Hematopoietic multipotent progenitor cell treated with erythropoietin and hydrocortisone succinate and interleukin-3 and kit ligand, for 17 days (in vitro differentiated cells): ENCODE measurements at regions not wholly inside any gene's neighbourhood (a gene's known extent, or its start where the extent isn't known, plus 50 kb on each side); places are given as distances from the start of the nearest gene placed in this dataset.
"Not testable (repeated sequence)": the region's sequence is repeated elsewhere in the genome, so short reads cannot be mapped to it uniquely, and the experiment has no call there.

Experiments
- DNase-seq: peaks from one replicate; pipeline ENCODE4 v3.0.0-alpha.2; 2015; ENCODE audit warnings: low spot score

DNA sequence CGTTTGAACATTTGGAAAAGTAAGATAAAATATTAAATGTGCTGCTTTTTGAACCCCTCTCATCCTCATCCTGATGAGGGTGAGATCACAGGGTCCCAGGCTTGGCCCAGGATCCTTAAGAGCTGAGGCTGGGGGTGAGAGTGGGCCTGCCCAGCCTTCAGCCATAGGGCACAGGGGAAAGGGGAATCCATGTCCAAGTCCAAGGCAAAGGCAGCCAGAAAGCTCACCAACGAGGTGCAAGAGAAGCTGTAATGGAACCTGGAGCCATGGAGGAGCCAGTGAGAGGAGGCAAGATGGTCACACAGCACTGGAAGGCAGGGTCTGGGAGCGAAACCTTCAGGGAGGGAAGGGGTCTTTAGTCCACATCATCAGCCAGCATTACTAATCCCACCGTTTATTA is 191.9 kb downstream of the RRAGC start:
- no peak for DNase-seq

- no peak for DNase-seq
Observed at GRCh38 chr1:38662126-38662525, 197.4 kb downstream of the RRAGC start.

DNA sequence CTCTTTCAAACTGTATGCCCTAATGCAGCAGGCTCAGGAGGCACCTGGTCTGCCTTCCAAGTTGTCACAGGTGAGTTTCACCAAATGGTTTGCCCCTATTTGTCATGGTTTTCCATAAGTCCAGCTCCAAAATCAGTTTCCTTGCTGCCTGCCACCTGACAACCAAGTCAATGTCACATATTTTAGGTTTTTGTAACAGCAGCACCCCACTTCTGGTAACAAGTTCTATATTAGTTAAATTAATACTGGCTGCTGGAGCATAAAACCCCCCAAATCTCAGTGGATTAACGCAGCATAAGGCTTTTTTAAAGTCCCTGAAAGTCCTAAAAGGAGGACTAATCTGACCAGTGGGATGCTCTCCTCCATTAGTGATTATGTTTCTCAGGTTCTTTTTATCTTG is 200.7 kb downstream of the RRAGC start:
- DNase-seq: no peak

DNA sequence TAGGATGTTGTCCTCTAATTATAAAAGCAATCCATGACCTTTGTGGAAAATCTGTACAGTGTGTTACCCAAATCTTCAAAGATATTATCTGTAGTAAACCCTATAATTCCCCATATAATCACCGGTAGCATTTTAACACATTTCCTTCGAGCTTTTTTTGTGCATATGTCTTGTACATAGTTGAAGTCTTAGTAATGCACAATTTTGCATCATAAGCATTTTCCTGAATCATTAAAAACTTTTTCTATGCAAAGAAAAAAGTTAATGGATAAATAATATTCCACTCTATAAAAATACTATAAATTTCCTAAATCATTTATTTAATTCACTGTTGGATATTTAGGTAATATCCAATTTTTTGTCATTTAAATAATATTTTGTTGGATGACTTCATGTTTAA is 201.7 kb downstream of the RRAGC start:
- no peak for DNase-seq

DNA sequence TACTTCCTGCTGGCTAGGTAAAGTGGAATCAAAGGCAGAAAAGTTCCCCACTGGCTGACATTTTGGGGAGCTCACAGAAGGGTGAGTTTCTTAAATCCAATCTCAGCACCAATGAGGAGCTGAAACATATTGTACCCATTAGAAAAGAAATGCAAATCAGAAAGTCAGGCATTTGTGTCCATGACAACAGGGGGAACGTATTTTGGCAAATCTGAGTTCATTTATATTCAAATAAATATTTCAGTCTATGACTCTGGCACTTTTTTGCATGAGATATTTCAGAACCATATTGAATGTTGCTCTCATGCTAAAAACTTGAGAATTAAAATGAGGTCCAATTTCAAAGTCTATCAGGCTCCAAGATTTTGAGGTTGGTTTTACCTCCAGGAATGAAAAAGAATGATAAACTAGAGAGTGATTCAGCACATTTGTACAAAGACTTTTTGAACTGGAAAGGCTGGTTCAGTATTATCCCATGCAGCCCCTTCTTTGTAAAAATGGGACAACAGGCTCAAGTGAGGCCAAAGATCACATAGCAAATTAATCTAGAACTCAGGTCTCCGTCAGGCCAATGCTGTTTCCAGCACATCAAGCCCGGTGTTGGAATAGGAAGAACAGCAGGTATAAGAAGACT is 202.2 kb downstream of the RRAGC start:
- no peak for DNase-seq

DNA sequence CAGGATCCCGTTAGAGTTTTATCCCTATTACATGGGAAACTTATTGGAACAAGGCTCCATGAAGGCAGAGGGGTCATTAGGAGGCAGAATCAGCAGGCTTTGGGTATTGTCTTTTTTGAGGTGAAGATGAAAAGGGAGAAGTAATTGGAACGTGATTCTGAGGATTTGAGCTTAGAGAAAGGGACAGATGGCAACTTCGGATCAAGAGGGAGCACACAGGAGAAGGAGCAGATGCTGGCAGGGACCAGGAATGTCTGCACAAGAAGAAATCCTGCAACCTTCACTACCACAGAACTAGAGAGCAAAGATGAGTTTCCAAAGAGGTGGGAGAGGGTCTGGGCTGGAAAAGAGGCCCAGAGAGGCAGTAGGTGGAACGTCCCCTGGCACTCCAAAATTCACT is 202.8 kb downstream of the RRAGC start:
- no peak for DNase-seq

DNA sequence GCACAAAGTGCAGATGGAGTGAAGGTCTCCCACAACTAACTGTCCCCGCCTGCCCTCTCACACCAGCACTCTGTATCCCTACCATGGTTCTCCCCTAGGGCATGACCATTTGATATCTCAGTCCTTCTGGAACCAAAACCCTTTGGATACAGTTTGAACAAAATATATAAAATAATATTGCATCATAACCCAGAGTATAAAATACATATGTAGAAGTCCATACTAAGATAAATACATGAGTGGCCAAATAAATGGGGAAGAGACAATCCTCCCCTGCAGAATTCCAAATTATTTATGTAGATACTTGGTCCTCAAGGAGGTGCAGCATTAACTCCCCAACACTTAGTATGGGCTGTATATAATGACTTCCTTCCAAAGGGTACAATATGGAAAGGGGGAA is 207.4 kb downstream of the RRAGC start:
- no peak for DNase-seq

DNA sequence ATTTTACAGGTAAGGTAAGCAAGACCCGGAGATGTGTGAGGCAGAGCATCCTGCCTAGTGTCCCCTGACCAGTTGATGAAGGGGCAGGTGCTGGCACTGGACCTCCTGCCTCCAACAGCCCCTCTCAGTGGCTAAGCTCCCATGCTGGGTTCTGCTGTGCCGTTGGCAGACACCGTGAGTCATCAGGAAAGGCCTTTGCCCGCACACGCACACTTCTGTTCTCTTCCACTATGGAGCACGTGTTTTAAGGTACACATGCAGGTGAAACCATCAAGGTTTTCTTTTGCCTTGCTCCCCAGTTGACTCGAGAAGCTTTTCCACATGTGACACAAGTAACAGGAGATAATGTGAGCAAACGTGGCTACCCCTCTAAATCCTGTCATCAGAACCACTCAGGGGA is 207.9 kb downstream of the RRAGC start:
- no peak for DNase-seq

- no peak for DNase-seq
Observed at GRCh38 chr1:38648417-38648816, 211.2 kb downstream of the RRAGC start.

DNA sequence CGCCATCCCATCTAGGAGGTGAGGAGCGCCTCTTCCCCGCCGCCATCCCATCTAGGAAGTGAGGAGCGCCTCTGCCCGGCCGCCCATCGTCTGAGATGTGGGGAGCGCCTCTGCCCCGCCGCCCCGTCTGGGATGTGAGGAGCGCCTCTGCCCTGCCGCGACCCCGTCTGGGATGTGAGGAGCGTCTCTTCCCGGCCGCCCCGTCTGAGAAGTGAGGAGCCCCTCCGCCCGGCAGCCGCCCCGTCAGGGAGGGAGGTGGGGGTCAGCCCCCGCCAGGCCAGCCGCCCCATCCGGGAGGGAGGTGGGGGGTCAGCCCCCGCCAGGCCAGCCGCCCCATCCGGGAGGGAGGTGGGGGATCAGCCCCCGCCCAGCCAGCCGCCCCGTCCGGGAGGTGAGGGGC is 212.2 kb downstream of the RRAGC start:
- not testable (repeated sequence) for DNase-seq

DNA sequence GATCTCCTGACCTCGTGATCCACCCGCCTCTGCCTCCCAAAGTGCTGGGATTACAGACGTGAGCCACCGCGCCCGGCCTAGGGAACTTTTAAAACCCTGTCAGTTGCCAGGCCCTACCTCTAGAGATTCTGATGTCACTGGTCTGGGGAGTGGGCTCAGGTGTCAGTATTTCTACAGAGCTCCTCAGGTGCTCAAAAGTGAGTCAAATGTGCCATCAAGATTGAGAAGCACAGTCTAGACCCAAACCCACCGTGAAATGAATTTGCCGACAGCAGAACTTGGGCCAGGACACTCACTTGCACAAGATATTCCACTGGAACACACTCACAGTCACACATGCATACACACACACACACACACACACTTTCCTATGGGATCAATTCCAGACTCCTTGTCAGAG is 215.5 kb downstream of the RRAGC start:
- no peak for DNase-seq

GRCh38 chr1:38641661-38642060 is 217.9 kb downstream of the RRAGC start:
- DNase-seq: no peak

- DNase-seq: no peak
Observed at GRCh38 chr1:38640371-38640770, 219.2 kb downstream of the RRAGC start.

DNA sequence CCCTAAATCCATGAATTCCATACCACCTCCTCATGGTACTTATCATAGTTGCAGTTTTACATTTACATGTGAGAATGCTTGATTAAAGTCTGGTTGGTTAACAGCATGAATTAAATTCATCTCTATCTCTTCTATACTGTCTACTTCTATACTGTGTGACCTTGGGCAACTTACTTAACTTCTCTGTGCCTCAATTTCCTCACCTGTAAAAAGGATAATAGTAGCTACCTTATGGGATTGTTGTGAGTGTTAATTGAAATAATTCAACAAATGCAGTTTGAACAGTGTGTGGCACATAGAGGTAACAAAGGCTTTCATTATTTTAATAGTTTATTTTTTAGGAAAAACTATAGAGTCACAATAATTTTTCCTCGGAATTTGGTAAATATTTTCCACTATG is 231.3 kb downstream of the RRAGC start:
- no peak for DNase-seq

DNA sequence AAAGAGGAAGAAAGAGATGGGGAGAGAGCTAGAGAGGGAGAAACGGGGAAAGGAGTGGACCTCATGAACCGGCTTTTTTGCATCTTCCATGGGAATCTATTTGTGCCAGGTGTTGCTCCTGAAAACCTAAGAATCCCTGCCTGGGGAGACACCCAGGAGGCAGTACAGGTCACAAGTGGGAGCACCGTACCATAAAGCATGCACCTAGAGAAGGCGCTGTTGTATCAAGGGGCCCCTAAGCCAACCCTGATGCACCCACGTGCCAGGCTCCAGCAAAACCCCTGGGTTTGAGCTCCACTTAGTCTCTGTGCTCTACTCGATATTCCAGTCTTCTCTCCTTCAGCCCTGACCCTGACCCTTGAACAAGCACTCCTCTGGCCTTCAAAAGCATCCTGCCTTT is 233.6 kb downstream of the RRAGC start:
- DNase-seq: no peak

DNA sequence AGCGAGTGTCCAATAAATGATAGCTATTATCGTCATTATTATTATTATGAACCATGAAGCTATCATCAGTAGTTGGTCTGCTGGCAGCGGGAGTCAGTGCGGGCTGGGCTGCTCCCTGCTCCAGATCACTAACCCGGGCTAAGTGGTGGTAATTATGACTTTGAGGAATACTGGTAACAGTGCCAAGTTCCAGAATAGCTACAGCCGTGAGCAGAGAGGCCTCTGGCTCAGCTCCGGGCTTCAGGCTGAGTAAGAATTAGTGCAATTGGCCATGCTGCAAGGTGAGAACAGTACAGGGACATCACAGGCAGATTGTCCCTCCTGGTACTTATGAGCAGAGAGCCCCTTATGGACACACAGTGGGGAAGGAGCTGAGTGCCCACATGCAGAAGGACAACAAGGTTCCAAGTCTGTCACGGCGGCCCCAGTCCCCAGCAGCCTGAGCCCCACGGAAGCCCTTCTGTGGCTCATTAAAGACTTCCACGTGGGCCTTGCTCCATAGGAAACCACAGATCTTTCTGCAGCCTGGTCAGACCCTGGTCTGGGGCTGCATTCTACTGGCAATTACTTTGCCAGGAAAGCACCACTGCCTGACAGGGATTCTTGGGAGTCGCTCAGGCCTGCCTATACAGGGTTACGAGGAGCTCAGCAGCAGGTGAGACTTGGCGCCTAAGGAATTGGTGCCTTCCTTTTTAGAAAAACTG is 235.1 kb downstream of the RRAGC start:
- no peak for DNase-seq

DNA sequence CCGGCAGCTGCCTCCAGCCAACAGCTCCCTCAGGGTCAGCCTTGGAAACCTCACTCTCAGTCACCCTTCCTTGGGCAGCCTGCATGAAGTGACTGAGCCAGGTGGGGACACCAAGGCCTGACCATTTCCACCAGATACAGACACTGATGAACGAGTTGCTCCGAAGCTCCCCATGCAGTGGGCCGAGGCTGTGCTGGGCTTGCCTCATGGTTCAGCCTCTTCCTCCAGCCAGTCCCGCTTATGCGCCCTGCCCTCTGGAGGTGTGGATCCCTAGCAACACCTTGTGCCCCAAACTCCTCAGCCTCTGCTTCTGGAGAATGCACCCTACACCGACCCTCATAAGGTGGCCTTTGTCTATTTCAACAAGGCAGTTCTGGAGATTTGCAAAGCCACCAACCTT is 236.0 kb downstream of the RRAGC start:
- no peak for DNase-seq

DNA sequence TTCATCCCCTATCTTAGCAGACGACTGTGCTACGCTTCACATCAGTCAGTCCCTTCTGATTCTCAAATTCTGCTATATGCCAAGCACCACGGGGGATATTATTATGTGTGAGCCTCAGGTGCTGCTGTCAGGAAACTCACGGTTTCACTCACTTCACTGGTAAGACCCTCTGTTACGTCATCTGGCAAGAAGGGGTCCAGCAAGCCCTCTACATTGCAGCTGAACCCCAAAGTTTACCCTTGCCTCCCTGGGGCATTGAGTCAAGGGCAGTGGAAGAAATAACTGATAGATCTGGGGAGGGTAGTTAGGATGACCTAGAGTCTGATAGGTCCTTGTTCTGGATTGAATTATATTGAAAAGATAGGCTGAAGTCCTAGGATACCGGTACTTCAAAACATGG is 237.4 kb downstream of the RRAGC start:
- DNase-seq: no peak

GRCh38 chr1:38616846-38617245 is 242.7 kb downstream of the RRAGC start:
- DNase-seq: no peak

- DNase-seq: no peak
Observed at GRCh38 chr1:38615680-38616079, 243.9 kb downstream of the RRAGC start.

DNA sequence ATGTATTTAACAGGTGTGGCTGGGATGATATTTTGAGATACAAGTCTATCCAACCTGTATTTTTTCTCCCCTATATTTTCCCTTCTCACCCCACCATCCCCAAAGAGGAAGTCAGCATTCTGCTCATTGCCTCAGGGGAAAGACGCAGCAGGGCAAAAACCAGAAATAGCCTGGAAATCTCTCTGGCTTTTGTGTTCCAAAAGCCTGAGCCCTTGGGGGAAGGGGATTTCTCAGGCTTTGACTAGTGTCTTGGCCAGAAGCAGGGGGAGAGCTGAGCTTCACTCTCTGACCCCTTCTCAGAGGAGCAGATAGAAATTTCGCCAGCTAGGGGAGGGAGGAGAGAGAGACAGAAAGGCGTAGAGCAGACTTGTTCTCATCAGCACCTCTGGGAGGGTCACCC is 244.7 kb downstream of the RRAGC start:
- DNase-seq: no peak

DNA sequence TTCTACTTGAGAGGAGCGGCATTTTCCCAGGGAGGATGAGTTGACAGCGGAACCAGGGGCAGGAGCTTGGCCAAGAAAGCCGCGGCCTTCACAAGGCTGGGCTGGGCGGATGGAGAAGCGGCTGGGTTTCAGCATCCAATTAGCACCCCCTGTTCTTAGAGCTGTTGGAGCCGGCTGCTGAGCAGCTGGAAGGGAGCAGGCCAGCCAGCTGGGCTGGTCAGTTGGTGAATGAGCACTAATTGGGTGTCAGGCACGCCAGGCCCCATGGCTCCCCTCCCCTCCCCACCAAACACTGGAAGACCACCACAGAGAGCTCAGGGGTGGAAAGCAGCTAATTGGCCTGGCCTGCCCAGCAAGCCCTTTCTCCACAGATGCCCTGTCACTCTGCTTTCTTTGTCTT is 245.6 kb downstream of the RRAGC start:
- no peak for DNase-seq

- DNase-seq: no peak
Observed at GRCh38 chr1:38612951-38613350, 246.6 kb downstream of the RRAGC start.

DNA sequence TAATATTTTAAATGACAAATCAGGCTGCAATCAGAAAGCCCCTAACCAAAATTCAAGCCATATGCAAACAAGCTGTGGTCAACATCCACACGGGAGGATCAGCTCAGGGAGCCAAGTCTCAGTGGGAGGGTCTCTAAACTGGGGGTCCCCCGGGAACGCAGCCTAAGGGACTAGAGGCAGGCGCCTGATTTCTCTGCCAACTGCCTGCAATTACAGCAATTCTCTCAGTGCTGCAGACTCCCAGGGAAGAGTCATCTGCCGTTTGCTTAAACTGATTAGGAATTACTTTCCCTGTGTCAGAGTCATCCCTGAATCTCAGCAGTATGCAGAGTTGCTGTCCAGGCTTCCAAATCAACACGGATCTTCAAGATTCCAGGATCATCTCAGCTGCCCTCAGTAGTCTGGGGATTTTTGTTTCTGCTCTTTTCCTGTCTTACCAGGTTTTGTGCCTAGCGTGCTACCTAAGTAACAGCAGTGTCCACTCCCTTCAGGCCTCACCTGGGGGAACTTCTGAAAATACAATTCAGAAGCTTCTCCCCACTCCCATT is 247.8 kb downstream of the RRAGC start:
- DNase-seq: no peak
